Osteocyte (in vitro differentiated cells): ENCODE measurements at regions not wholly inside any gene's neighbourhood (a gene's known extent, or its start where the extent isn't known, plus 50 kb on each side); places are given as distances from the start of the nearest gene placed in this dataset.

ENCODE experiments used
- DNase-seq: peaks from one replicate; pipeline ENCODE4 v3.0.0; 2021; ENCODE audit warnings: mixed read lengths; ENCODE audit not compliant: unreplicated experiment; ENCODE audit errors: extremely low spot score
- H3K27ac Mint-ChIP-seq: one replicate; pipeline ENCODE4 v1.8.0; 2021; ENCODE audit warnings: mild to moderate bottlenecking, mixed read lengths; ENCODE audit not compliant: unreplicated experiment
- H3K27me3 Mint-ChIP-seq: one replicate; pipeline ENCODE4 v1.8.0; 2021; ENCODE audit warnings: mixed read lengths; ENCODE audit not compliant: unreplicated experiment
- H3K36me3 Mint-ChIP-seq: one replicate; pipeline ENCODE4 v1.8.0; 2021; ENCODE audit warnings: mixed read lengths; ENCODE audit not compliant: unreplicated experiment
- H3K4me1 Mint-ChIP-seq: one replicate; pipeline ENCODE4 v1.8.0; 2021; ENCODE audit warnings: mixed read lengths; ENCODE audit not compliant: unreplicated experiment
- H3K4me3 Mint-ChIP-seq: one replicate; pipeline ENCODE4 v1.8.0; 2021; ENCODE audit warnings: mild to moderate bottlenecking, moderate library complexity, mixed read lengths; ENCODE audit not compliant: unreplicated experiment
- H3K9me3 Mint-ChIP-seq: one replicate; pipeline ENCODE4 v1.8.0; 2021; ENCODE audit warnings: mixed read lengths; ENCODE audit not compliant: unreplicated experiment
- TF ChIP-seq, protein P1 (sequence below): fragments of 200-600 bp; sonication (generic); IDR thresholded peaks from 2 replicates; pipeline ENCODE4 v1.5.0; 2021; ENCODE audit warnings: antibody characterized with exemption, mild to moderate bottlenecking, moderate library complexity

GRCh38 chr5:96141749-96142148, 180.1 kb upstream of the ELL2 start:
- no peaks in the 10 kb centered on the region for H3K9me3 Mint-ChIP-seq
- H3K4me1 Mint-ChIP-seq: peaks cover 19% of the 10 kb centered on the region
- H3K27ac Mint-ChIP-seq: no peak overlapping the region
- TF ChIP-seq, protein P1, sequence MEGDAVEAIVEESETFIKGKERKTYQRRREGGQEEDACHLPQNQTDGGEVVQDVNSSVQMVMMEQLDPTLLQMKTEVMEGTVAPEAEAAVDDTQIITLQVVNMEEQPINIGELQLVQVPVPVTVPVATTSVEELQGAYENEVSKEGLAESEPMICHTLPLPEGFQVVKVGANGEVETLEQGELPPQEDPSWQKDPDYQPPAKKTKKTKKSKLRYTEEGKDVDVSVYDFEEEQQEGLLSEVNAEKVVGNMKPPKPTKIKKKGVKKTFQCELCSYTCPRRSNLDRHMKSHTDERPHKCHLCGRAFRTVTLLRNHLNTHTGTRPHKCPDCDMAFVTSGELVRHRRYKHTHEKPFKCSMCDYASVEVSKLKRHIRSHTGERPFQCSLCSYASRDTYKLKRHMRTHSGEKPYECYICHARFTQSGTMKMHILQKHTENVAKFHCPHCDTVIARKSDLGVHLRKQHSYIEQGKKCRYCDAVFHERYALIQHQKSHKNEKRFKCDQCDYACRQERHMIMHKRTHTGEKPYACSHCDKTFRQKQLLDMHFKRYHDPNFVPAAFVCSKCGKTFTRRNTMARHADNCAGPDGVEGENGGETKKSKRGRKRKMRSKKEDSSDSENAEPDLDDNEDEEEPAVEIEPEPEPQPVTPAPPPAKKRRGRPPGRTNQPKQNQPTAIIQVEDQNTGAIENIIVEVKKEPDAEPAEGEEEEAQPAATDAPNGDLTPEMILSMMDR: no peak
- H3K4me3 Mint-ChIP-seq: no peak overlapping the region
- peaks cover 2% of the 10 kb centered on the region for H3K36me3 Mint-ChIP-seq
- DNase-seq: no peak
- no peaks in the 10 kb centered on the region for H3K27me3 Mint-ChIP-seq

DNA sequence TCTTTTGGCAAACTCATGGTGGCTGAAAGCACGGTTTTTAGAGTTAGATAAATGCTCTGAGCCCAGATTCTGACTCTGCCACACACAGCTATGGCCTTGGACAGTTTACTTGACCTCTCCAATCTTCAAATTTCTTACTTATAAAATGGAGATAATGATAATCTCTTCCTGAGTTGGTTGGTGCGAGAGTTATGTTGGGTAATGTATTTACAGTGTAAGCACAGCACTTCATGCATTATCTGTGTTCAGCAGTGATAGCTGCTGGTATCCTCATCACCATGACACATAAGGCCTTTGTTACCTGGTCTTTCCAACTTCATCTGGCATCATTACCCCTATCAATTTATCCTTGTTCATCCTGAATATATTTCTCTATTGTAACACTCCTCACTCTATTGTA, 178.8 kb upstream of the ELL2 start:
- no peaks in the 10 kb centered on the region for H3K27me3 Mint-ChIP-seq
- H3K9me3 Mint-ChIP-seq: peaks cover 4% of the 10 kb centered on the region
- H3K4me3 Mint-ChIP-seq: no peak overlapping the region
- H3K36me3 Mint-ChIP-seq: no peaks in the 10 kb centered on the region
- TF ChIP-seq, protein P1: no peak
- no peak overlapping the region for H3K27ac Mint-ChIP-seq
- peaks cover 13% of the 10 kb centered on the region for H3K4me1 Mint-ChIP-seq
- no peak for DNase-seq

- Mint-ChIP-seq H3K36me3 (no peaks in the 10 kb centered on the region), H3K27me3 (no peaks in the 10 kb centered on the region), H3K4me1 (peaks cover 15% of the 10 kb centered on the region), H3K27ac (no peak overlapping the region), H3K4me3 (no peak overlapping the region), H3K9me3 (peaks cover 4% of the 10 kb centered on the region)
- DNase-seq: no peak
- TF ChIP-seq, protein P1: no peak
These were observed 178.4 kb upstream of the ELL2 start for GRCh38 chr5:96140084-96140483.

GRCh38 chr5:96134886-96135285, 173.2 kb upstream of the ELL2 start:
- H3K4me1 Mint-ChIP-seq: peaks cover 28% of the 10 kb centered on the region
- no peaks in the 10 kb centered on the region for H3K27me3 Mint-ChIP-seq
- no peaks in the 10 kb centered on the region for H3K36me3 Mint-ChIP-seq
- TF ChIP-seq, protein P1: no peak
- H3K27ac Mint-ChIP-seq: no peak overlapping the region
- no peak overlapping the region for H3K4me3 Mint-ChIP-seq
- no peak for DNase-seq
- peaks cover 4% of the 10 kb centered on the region for H3K9me3 Mint-ChIP-seq

GRCh38 chr5:96133341-96134079, 171.9 kb upstream of the ELL2 start:
- TF ChIP-seq, protein P1: no peak
- Mint-ChIP-seq H3K27ac (no peak overlapping the region), H3K27me3 (no peaks in the 10 kb centered on the region), H3K9me3 (peaks cover 4% of the 10 kb centered on the region), H3K4me3 (no peak overlapping the region), H3K36me3 (no peaks in the 10 kb centered on the region), H3K4me1 (peaks cover 28% of the 10 kb centered on the region)
- no peak for DNase-seq
